ENCODE measurements at regions not wholly inside any gene's neighbourhood (a gene's known extent, or its start where the extent isn't known, plus 50 kb on each side); places are given as distances from the start of the nearest gene placed in this dataset.
"Not testable (repeated sequence)": the region's sequence is repeated elsewhere in the genome, so short reads cannot be mapped to it uniquely, and the experiment has no call there.

DNA sequence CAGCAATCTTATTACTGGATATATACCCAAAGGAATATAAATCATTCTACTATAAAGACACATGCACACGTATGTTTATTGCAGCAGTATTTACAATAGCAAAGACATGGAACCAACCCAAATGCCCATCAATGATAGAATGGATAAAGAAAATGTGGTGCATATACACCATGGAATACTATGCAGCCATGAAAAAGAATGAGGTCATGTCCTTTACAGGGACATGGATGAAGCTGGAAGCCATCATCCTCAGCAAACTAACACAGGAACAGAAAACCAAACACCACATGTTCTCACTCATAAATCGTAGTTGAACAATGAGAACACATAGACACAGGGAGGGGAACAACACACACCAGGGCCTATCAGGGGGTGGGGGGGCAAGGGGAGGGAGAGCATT, 353.9 kb upstream of the ATP10A start:
- H3K9me3 Mint-ChIP-seq; H3K4me3 Mint-ChIP-seq; DNase-seq (ENCODE audit: low spot score): not testable (repeated sequence)

GRCh38 chr15:26214290-26214689, 351.2 kb upstream of the ATP10A start:
- Mint-ChIP-seq H3K9me3 (peaks cover 7% of the 10 kb centered on the region), H3K27me3 (ENCODE audit: low read depth) (no peaks in the 10 kb centered on the region), H3K4me3 (no peak overlapping the region), H3K36me3 (ENCODE audit: low read depth) (no peaks in the 10 kb centered on the region), H3K27ac (no peak overlapping the region), H3K4me1 (ENCODE audit: low read depth) (no peaks in the 10 kb centered on the region)
- DNase-seq (ENCODE audit: low spot score): no peak

More for the DNA sequence above, 353.9 kb upstream of the ATP10A start:
- H3K4me1 Mint-ChIP-seq (ENCODE audit: low read depth); H3K36me3 Mint-ChIP-seq (ENCODE audit: low read depth); H3K27me3 Mint-ChIP-seq (ENCODE audit: low read depth); H3K27ac Mint-ChIP-seq: not testable (repeated sequence)

- no peaks in the 10 kb centered on the region for H3K27me3 Mint-ChIP-seq (ENCODE audit: low read depth)
- peaks cover 7% of the 10 kb centered on the region for H3K9me3 Mint-ChIP-seq
- H3K27ac Mint-ChIP-seq: no peak overlapping the region
- H3K36me3 Mint-ChIP-seq (ENCODE audit: low read depth): no peaks in the 10 kb centered on the region
- DNase-seq (ENCODE audit: low spot score): no peak
- H3K4me1 Mint-ChIP-seq (ENCODE audit: low read depth): no peaks in the 10 kb centered on the region
- H3K4me3 Mint-ChIP-seq: no peak overlapping the region
These were observed 350.3 kb upstream of the ATP10A start for GRCh38 chr15:26213427-26213826.

DNA sequence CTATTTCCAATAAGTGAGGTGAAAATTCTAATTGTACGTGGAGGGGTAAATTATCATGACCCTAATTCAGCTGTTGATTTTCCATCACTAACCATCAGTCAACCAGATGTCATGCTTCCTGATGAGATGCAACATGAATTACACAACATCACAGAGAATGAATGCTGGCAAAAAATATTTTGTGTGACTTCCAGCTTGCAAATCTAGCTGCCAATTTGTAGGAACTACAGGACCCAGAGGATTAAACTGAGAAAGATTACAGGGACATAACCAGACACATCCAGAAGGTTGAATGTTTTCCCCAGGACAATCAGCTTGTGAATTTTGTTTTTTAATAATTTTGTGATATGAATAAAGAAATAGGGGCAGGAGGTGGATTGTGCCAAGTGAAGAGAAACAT, 349.0 kb upstream of the ATP10A start:
- DNase-seq (ENCODE audit: low spot score): no peak
- Mint-ChIP-seq H3K4me1 (ENCODE audit: low read depth) (no peaks in the 10 kb centered on the region), H3K36me3 (ENCODE audit: low read depth) (no peaks in the 10 kb centered on the region), H3K9me3 (peaks cover 7% of the 10 kb centered on the region), H3K4me3 (no peak overlapping the region), H3K27me3 (ENCODE audit: low read depth) (no peaks in the 10 kb centered on the region), H3K27ac (no peak overlapping the region)

DNA sequence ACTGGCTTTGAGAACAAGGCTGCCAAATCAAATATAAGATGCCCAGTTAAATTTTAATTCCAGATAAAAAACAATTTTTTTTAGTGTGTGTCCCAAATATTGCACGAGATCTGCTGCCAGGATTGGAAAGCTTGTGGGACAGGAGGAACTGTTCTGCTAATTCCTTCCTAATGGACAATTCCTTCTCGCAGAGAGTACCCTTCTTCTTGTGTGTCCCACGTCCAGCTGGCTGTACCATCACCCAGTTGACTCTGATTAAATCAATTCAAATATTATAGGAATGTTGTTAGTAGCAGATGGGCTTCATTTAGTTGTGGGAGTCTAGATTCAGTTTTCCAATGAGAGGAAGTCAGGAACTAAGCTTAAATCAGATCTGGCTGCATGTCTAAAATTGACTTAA, 347.9 kb upstream of the ATP10A start:
- H3K9me3 Mint-ChIP-seq: no peaks in the 10 kb centered on the region

DNA sequence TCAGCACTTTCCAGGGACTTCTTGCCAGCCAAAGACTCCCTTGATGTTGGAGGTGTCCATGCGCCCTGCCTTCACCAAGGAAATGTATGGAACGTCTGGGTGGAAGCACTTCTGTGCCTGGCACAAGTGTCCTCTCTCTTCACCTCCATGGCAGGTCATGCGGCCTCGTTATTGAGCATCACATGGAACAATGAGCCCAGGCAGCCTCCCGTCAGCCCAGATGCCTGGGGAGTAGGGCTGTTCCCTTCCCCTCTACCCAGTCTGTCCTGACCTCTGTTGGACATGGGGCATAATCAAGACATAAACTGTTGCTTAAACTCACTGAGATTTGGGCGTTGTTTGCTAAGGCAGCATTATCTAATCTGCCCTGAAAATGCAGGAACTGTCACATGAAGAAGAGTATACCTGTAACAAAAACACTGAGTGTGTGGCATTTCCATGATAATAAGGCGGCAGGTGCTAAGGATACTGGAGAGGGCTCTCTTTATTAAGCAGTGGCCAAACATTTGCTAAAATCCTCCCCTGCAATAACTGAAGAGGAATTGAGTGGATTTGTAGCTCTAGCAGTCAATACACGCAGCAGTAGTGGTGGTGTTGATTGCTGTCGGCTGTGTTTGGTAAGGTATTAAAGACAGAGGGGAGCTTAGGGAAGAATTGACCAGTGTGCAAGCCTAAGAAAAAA, 338.2 kb upstream of the ATP10A start:
- H3K27ac Mint-ChIP-seq: no peak overlapping the region
- H3K4me3 Mint-ChIP-seq: no peak overlapping the region
- H3K9me3 Mint-ChIP-seq: no peaks in the 10 kb centered on the region
- no peak for DNase-seq (ENCODE audit: low spot score)
- H3K27me3 Mint-ChIP-seq (ENCODE audit: low read depth): no peaks in the 10 kb centered on the region
- H3K36me3 Mint-ChIP-seq (ENCODE audit: low read depth): no peaks in the 10 kb centered on the region
- H3K4me1 Mint-ChIP-seq (ENCODE audit: low read depth): no peaks in the 10 kb centered on the region

More for the DNA sequence above, 347.9 kb upstream of the ATP10A start:
- H3K4me3 Mint-ChIP-seq: no peak overlapping the region
- DNase-seq (ENCODE audit: low spot score): no peak
- no peaks in the 10 kb centered on the region for H3K4me1 Mint-ChIP-seq (ENCODE audit: low read depth)
- H3K36me3 Mint-ChIP-seq (ENCODE audit: low read depth): no peaks in the 10 kb centered on the region
- no peak overlapping the region for H3K27ac Mint-ChIP-seq
- H3K27me3 Mint-ChIP-seq (ENCODE audit: low read depth): no peaks in the 10 kb centered on the region

DNA sequence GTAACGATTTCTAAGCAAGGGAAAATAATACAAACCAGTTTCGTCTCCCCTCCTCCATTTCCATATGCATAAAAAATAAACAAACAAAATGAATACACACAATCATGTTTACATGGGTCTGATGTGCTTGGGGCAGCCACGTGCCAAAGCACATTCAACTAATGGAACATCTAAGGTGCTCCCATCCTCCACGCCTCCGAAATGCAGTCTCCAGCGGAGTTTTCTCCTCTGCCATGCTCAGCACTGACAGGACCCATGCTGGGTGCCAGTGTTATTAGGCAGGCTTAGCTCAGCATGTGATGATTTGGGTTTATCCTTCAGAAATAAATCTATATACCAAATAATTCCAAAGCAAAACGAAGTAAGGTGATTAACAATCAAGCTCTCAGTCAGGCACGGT, 337.3 kb upstream of the ATP10A start:
- Mint-ChIP-seq H3K9me3 (no peaks in the 10 kb centered on the region), H3K27me3 (ENCODE audit: low read depth) (no peaks in the 10 kb centered on the region), H3K4me3 (no peak overlapping the region), H3K27ac (no peak overlapping the region), H3K36me3 (ENCODE audit: low read depth) (no peaks in the 10 kb centered on the region), H3K4me1 (ENCODE audit: low read depth) (no peaks in the 10 kb centered on the region)
- DNase-seq (ENCODE audit: low spot score): no peak

GRCh38 chr15:26197719-26198118, 334.6 kb upstream of the ATP10A start:
- no peaks in the 10 kb centered on the region for H3K9me3 Mint-ChIP-seq
- no peaks in the 10 kb centered on the region for H3K36me3 Mint-ChIP-seq (ENCODE audit: low read depth)
- no peak overlapping the region for H3K4me3 Mint-ChIP-seq
- H3K27ac Mint-ChIP-seq: no peak overlapping the region
- no peaks in the 10 kb centered on the region for H3K4me1 Mint-ChIP-seq (ENCODE audit: low read depth)
- H3K27me3 Mint-ChIP-seq (ENCODE audit: low read depth): no peaks in the 10 kb centered on the region
- no peak for DNase-seq (ENCODE audit: low spot score)

DNA sequence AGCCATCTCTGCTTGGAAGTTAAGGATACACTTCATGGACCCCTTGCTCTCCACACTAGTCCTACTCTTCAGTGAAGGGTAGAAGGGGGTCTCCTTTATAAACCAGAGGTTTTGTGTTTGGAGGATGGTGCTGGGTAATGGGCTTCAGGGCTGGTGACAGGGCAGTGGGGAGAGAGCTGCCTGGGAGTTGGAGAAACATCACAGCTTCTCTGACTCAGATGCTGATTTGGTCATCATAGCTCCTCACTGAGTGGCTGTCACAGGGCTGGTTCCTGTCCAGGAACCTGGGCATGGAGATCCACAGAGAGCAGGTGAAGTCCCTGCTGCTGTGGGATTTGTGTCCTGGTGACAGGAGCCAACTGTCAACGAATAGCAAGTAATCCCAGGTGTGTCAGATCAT, 333.9 kb upstream of the ATP10A start:
- Mint-ChIP-seq H3K36me3 (ENCODE audit: low read depth) (no peaks in the 10 kb centered on the region), H3K27ac (no peak overlapping the region), H3K9me3 (no peaks in the 10 kb centered on the region), H3K27me3 (ENCODE audit: low read depth) (no peaks in the 10 kb centered on the region), H3K4me1 (ENCODE audit: low read depth) (no peaks in the 10 kb centered on the region), H3K4me3 (no peak overlapping the region)
- no peak for DNase-seq (ENCODE audit: low spot score)

DNA sequence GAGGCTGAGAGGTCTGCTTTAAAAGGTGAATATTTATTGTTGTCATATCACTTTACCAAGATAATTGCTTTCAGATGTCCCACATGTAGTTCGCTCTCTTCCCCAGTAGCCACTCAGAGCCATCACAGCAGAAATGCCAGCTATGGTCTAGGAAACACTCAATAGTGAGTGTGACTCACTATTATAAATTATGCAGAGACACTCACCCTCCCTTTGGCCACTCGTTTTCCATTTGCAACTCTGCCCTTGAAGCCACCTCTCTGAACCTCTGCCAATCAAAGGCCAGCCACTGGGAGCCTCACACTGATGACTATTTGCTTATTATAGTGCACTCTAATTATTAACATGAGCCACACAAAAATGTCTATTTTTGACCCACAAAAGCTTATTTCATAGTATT, 328.1 kb upstream of the ATP10A start:
- H3K4me3 Mint-ChIP-seq: no peak overlapping the region
- H3K27ac Mint-ChIP-seq: no peak overlapping the region
- H3K9me3 Mint-ChIP-seq: no peaks in the 10 kb centered on the region
- no peaks in the 10 kb centered on the region for H3K36me3 Mint-ChIP-seq (ENCODE audit: low read depth)
- H3K4me1 Mint-ChIP-seq (ENCODE audit: low read depth): no peaks in the 10 kb centered on the region
- H3K27me3 Mint-ChIP-seq (ENCODE audit: low read depth): no peaks in the 10 kb centered on the region
- no peak for DNase-seq (ENCODE audit: low spot score)

DNA sequence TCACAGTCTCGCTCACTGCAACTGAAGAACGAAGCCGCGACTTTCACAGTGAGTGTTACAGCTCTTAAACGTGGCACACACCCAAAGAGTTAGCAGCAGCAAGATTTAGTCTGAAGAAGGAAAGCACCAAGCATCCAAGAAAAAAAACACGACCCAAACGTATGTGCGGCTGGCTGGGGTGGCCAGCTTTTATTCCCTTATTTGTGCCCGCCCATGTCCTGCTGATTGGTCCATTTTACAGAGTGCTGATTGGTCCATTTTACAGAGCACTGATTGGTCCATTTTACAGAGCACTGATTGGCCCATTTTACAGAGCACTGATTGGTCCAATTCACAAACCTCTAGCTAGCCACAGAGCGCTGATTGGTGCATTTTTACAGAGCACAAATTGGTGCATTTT, 323.0 kb upstream of the ATP10A start:
- not testable (repeated sequence) for H3K27ac Mint-ChIP-seq; H3K36me3 Mint-ChIP-seq (ENCODE audit: low read depth); DNase-seq (ENCODE audit: low spot score); H3K9me3 Mint-ChIP-seq; H3K27me3 Mint-ChIP-seq (ENCODE audit: low read depth); H3K4me1 Mint-ChIP-seq (ENCODE audit: low read depth); H3K4me3 Mint-ChIP-seq

- H3K27me3 Mint-ChIP-seq (ENCODE audit: low read depth): no peaks in the 10 kb centered on the region
- DNase-seq (ENCODE audit: low spot score): no peak
- H3K9me3 Mint-ChIP-seq: no peaks in the 10 kb centered on the region
- no peak overlapping the region for H3K27ac Mint-ChIP-seq
- H3K4me1 Mint-ChIP-seq (ENCODE audit: low read depth): no peaks in the 10 kb centered on the region
- no peak overlapping the region for H3K4me3 Mint-ChIP-seq
- H3K36me3 Mint-ChIP-seq (ENCODE audit: low read depth): no peaks in the 10 kb centered on the region
These were observed 319.3 kb upstream of the ATP10A start for GRCh38 chr15:26182441-26182840.

- H3K27me3 Mint-ChIP-seq (ENCODE audit: low read depth): no peaks in the 10 kb centered on the region
- no peak overlapping the region for H3K4me3 Mint-ChIP-seq
- no peak overlapping the region for H3K27ac Mint-ChIP-seq
- H3K9me3 Mint-ChIP-seq: no peaks in the 10 kb centered on the region
- no peaks in the 10 kb centered on the region for H3K36me3 Mint-ChIP-seq (ENCODE audit: low read depth)
- H3K4me1 Mint-ChIP-seq (ENCODE audit: low read depth): no peaks in the 10 kb centered on the region
- no peak for DNase-seq (ENCODE audit: low spot score)
These were observed 316.8 kb upstream of the ATP10A start for GRCh38 chr15:26179906-26180305.

- Mint-ChIP-seq H3K27ac (no peak overlapping the region), H3K36me3 (ENCODE audit: low read depth) (no peaks in the 10 kb centered on the region), H3K9me3 (no peaks in the 10 kb centered on the region), H3K4me1 (ENCODE audit: low read depth) (no peaks in the 10 kb centered on the region), H3K27me3 (ENCODE audit: low read depth) (no peaks in the 10 kb centered on the region), H3K4me3 (no peak overlapping the region)
- DNase-seq (ENCODE audit: low spot score): no peak
These were observed 315.6 kb upstream of the ATP10A start for GRCh38 chr15:26178640-26179220.

GRCh38 chr15:26177816-26178215, 314.7 kb upstream of the ATP10A start:
- no peak overlapping the region for H3K4me3 Mint-ChIP-seq
- H3K4me1 Mint-ChIP-seq (ENCODE audit: low read depth): no peaks in the 10 kb centered on the region
- no peak for DNase-seq (ENCODE audit: low spot score)
- no peaks in the 10 kb centered on the region for H3K9me3 Mint-ChIP-seq
- H3K27ac Mint-ChIP-seq: no peak overlapping the region
- H3K36me3 Mint-ChIP-seq (ENCODE audit: low read depth): no peaks in the 10 kb centered on the region
- no peaks in the 10 kb centered on the region for H3K27me3 Mint-ChIP-seq (ENCODE audit: low read depth)
